ENCODE measurements at regions not wholly inside any gene's neighbourhood (a gene's known extent, or its start where the extent isn't known, plus 50 kb on each side); places are given as distances from the start of the nearest gene placed in this dataset.

DNA sequence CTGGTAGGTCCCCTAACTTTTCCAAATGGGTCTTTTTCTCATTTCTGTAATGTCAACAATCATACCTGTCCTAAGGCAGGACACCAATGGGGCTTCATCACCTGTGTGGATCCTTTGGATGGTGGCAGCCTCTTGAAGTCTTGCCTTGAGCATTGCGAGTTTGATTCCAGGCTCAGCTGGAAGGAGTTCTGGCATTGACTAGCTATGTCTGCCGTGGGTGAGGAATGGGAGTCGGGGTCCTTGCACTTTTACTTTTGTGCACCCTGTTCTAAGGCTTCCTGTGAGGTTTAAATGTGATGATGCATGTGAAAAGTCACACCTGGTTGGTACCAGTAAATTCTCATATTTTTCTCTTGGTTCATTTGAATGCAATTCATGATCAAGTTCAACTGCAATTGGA, 55.9 kb upstream of the CTBP2 start:
- ATAC-seq (no peak), FAIRE-seq (no peak), DNase-seq (no peak)
- H3K27me3 ChIP-seq, result no peaks in the 10 kb centered on the region
- no peaks in the 10 kb centered on the region for H3K9me3 ChIP-seq
- H3K4me3 ChIP-seq, result no peak overlapping the region
- H3K4me1 ChIP-seq, result peaks cover 0 to 4% (median 0%) of the 10 kb centered on the region in 3 donors
- no peaks in the 10 kb centered on the region for H3K36me3 ChIP-seq
- intact Hi-C loops (cut with DNase I), result no loop called here
- TF ChIP-seq, protein P1, sequence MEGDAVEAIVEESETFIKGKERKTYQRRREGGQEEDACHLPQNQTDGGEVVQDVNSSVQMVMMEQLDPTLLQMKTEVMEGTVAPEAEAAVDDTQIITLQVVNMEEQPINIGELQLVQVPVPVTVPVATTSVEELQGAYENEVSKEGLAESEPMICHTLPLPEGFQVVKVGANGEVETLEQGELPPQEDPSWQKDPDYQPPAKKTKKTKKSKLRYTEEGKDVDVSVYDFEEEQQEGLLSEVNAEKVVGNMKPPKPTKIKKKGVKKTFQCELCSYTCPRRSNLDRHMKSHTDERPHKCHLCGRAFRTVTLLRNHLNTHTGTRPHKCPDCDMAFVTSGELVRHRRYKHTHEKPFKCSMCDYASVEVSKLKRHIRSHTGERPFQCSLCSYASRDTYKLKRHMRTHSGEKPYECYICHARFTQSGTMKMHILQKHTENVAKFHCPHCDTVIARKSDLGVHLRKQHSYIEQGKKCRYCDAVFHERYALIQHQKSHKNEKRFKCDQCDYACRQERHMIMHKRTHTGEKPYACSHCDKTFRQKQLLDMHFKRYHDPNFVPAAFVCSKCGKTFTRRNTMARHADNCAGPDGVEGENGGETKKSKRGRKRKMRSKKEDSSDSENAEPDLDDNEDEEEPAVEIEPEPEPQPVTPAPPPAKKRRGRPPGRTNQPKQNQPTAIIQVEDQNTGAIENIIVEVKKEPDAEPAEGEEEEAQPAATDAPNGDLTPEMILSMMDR (IDR thresholded peaks at IDR 0.05), result no peak
- WGBS, 2 donors, result 94 to 96% methylated on average over 3 of the region's 3 CpGs
- no peak overlapping the region for H3K27ac ChIP-seq

DNA sequence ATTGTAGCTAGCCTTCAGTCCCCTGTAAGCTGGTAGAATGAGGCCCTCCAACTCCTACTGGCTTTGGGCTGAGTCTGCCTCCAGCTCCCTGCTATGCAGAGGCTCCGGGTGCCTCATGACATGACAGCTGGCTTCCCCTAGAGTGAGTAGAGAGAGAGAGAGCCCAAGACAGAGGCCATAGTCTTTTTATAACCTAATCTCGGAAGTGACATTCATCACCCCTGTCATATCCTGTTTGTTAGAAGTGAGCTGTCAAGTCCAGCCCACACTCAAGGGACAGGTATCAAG, 53.9 kb upstream of the CTBP2 start:
- intact Hi-C loops (cut with DNase I), result no loop called here
- Histone ChIP-seq H3K4me3 (no peak overlapping the region), H3K36me3 (no peaks in the 10 kb centered on the region), H3K4me1 (peaks cover 0 to 4% (median 0%) of the 10 kb centered on the region in 3 donors), H3K27ac (peak overlapping the region; percentile 33 to 51 (median 44)), H3K27me3 (no peaks in the 10 kb centered on the region), H3K9me3 (no peaks in the 10 kb centered on the region)
- TF ChIP-seq, protein P1 (IDR thresholded peaks at IDR 0.05), result no peak
- ATAC-seq, result no peak
- WGBS, 2 donors, result 38 to 55% methylated on average over 2 of the region's 2 CpGs
- FAIRE-seq, result no peak
- no peak for DNase-seq

DNA sequence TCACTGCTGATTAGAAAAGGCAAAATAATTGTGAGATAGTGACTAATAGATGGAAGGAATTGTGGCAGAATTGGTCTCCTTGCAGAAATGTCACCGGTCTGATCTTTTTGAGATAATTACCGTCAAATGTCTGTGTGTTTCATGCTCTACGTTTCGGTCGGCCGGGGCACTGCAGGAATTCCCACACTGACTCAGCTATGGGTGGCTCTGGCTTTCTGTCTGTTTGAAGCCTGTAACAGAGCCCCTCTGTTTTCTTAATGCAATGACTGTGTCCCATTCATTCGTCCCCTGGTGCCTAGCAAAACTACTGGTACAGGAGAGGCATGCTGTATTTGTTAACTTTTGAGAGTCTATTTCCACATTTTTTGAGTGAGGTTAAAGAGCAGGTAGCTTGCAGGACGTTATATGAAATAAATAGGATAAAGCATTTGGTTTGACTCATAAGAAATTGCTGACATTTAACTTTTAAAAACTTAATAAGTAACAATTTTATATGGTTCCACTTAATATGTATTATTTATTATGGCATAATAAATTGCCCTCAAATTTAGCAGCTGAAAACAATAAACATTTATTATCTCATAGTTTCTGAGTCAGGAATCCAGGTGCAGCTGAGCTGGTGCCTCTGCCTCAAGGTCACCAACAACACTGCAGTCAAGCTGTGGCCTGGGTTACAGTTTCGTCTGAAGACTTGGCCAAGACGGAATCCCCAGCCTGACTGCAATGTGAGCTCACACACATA, 53.3 kb upstream of the CTBP2 start:
- WGBS, 2 donors, result 20 to 23% methylated on average over 10 of the region's 10 CpGs
- TF ChIP-seq, protein P1 (IDR thresholded peaks at IDR 0.05), result no peak
- FAIRE-seq, result no peak

DNA sequence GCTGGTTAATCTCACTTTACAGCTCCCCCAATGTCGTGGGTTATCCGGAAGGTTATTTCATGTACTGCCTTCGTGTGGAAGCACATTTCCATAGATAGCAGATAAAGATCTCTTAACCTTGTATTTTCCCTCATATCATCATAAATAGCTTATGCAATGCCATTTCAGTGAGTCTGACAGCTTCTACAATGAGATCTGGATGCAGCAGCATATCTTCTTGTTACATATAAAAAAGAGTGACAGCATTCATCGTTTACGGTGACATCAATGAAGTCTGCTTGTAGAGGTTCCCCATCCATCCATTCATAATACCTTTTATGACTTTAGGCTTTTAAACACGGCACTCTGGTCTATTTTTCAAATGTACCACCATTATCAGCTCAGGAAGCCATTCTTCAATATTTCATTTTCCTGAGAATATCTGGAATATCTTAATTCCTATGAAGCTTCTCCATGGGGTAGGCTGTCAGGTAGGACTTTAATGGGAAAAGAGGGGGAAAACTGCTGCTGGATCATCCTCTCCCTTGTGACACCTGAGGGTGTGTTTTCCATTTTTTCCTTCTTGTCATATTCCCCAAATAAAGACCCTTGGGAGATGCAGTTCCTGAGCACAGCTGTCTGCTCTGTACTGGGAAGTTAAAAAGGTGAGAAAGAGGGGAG, 51.9 kb upstream of the CTBP2 start:
- FAIRE-seq (no peak), DNase-seq (no peak), ATAC-seq (no peak)
- Histone ChIP-seq H3K4me1 (peaks cover 0 to 4% (median 0%) of the 10 kb centered on the region in 3 donors), H3K4me3 (no peak overlapping the region), H3K9me3 (no peaks in the 10 kb centered on the region), H3K36me3 (no peaks in the 10 kb centered on the region), H3K27me3 (no peaks in the 10 kb centered on the region), H3K27ac (no peak overlapping the region)
- 82 to 90% methylated on average over 6 of the region's 6 CpGs for WGBS, 2 donors
- intact Hi-C loops (cut with DNase I), result no loop called here
- TF ChIP-seq, protein P1 (IDR thresholded peaks at IDR 0.05), result no peak

More for the DNA sequence above, 53.3 kb upstream of the CTBP2 start:
- H3K4me3 ChIP-seq, result no peak overlapping the region
- no peaks in the 10 kb centered on the region for H3K36me3 ChIP-seq
- no peaks in the 10 kb centered on the region for H3K27me3 ChIP-seq
- peak overlapping the region; percentile 33 to 51 (median 44) for H3K27ac ChIP-seq
- peaks cover 0 to 4% (median 0%) of the 10 kb centered on the region in 3 donors for H3K4me1 ChIP-seq
- ATAC-seq (peak; percentile 84 to 95 (median 92)), DNase-seq (peak in 4 of 6 donors; percentile 48 to 65 (median 50))
- no peaks in the 10 kb centered on the region for H3K9me3 ChIP-seq
- intact Hi-C loops (cut with DNase I), result no loop called here

Data from pancreas (tissue), 10 donors.